ENCODE measurements at regions not wholly inside any gene's neighbourhood (a gene's known extent, or its start where the extent isn't known, plus 50 kb on each side); places are given as distances from the start of the nearest gene placed in this dataset.

- TF ChIP-seq CTCF (IDR thresholded peaks at IDR 0.05) (no peak), POLR2AphosphoS5 (IDR thresholded peaks at IDR 0.05) (no peak), EP300 (IDR thresholded peaks at IDR 0.05) (no peak)
Measured at GRCh38 chr2:234172066-234172465, 121.6 kb downstream of the SPP2 start.

Data from esophagus muscularis mucosa (tissue), 4 donors.